ENCODE measurements at regions not wholly inside any gene's neighbourhood (a gene's known extent, or its start where the extent isn't known, plus 50 kb on each side); places are given as distances from the start of the nearest gene placed in this dataset.

- DNase-seq, result no peak
Observed at GRCh38 chr1:98055457-98055856, 134.6 kb upstream of the DPYD start.

GRCh38 chr1:98054786-98055185 lies 134.0 kb upstream of the DPYD start:
- no peak for DNase-seq

GRCh38 chr1:98054367-98054701 lies 133.5 kb upstream of the DPYD start:
- DNase-seq, result no peak

- DNase-seq, result peak in 4 of 5 experiments; percentile 21 to 56 (median 30)
Observed at GRCh38 chr1:98053471-98054366, 132.9 kb upstream of the DPYD start.

- DNase-seq, result peak in 4 of 5 experiments; percentile 29 to 71 (median 52)
Observed at GRCh38 chr1:98051065-98051675, 130.3 kb upstream of the DPYD start.

- DNase-seq, result no peak
Observed at GRCh38 chr1:98049370-98050135, 128.7 kb upstream of the DPYD start.

GRCh38 chr1:98048751-98049325 lies 128.0 kb upstream of the DPYD start:
- no peak for DNase-seq

- DNase-seq, result peak in 4 of 5 experiments; percentile 43 to 84 (median 50)
Observed at GRCh38 chr1:98048244-98048643, 127.4 kb upstream of the DPYD start.

GRCh38 chr1:98047171-98047570 lies 126.3 kb upstream of the DPYD start:
- no peak for DNase-seq

- peak in 2 of 5 experiments; percentile 6 to 56 for DNase-seq
Observed at GRCh38 chr1:98045767-98046641, 125.2 kb upstream of the DPYD start.

GRCh38 chr1:98045211-98045766 lies 124.5 kb upstream of the DPYD start:
- DNase-seq, result no peak

GRCh38 chr1:98044766-98045165 lies 123.9 kb upstream of the DPYD start:
- no peak for DNase-seq

- DNase-seq, result no peak
Observed at GRCh38 chr1:98044071-98044697, 123.3 kb upstream of the DPYD start.

GRCh38 chr1:98035602-98036002 lies 114.8 kb upstream of the DPYD start:
- DNase-seq, result no peak

- no peak for DNase-seq
Observed at GRCh38 chr1:98034505-98034904, 113.7 kb upstream of the DPYD start.

GRCh38 chr1:98032958-98033357 lies 112.1 kb upstream of the DPYD start:
- DNase-seq, result no peak

GRCh38 chr1:98030976-98031375 lies 110.1 kb upstream of the DPYD start:
- no peak for DNase-seq

- DNase-seq, result no peak
Observed at GRCh38 chr1:98030483-98030882, 109.6 kb upstream of the DPYD start.

GRCh38 chr1:98028800-98029199 lies 108.0 kb upstream of the DPYD start:
- no peak for DNase-seq

GRCh38 chr1:98027103-98027705 lies 106.4 kb upstream of the DPYD start:
- DNase-seq, result no peak

GRCh38 chr1:98025858-98026257 lies 105.0 kb upstream of the DPYD start:
- no peak for DNase-seq

Measured in T-helper 2 cell (primary cell).